ENCODE measurements at regions not wholly inside any gene's neighbourhood (a gene's known extent, or its start where the extent isn't known, plus 50 kb on each side); places are given as distances from the start of the nearest gene placed in this dataset.

DNA sequence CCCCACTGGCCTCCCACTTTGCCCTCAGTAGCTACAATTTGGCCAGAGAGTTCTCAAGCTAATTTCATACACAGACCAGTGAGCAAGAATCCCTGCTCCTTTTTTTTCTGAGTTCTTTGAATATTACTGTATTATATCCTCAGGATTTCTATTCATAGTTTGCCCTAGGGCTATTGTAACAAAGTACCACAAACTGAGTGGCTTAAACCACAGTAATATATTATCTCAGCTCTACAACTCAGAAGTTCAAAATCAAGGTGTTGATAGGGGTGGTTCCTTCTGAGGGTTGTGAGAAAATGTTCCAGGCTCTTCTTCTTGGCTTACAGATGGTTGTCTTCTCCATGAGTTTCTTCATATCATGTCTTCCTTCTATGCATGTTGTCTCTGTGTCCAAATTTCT, 289.4 kb upstream of the ESRRG start:
- no peaks in the 10 kb centered on the region for H3K36me3 ChIP-seq (ENCODE audit: control insufficient read depth, insufficient read depth, low read length, severe bottlenecking)
- no peaks in the 10 kb centered on the region for H3K27me3 ChIP-seq (replicated peaks; ENCODE audit: control insufficient read depth, insufficient read depth, low read length)
- no peak overlapping the region for H3K9ac ChIP-seq (ENCODE audit: low read length)
- H3K4me3 ChIP-seq (ENCODE audit: low read length): no peak overlapping the region
- DNase-seq (ENCODE audit: low read depth): no peak
- no peaks in the 10 kb centered on the region for H3K4me1 ChIP-seq (ENCODE audit: control insufficient read depth, insufficient read depth, low read length)
- H3K9me3 ChIP-seq (ENCODE audit: control insufficient read depth, low read length): no peaks in the 10 kb centered on the region

DNA sequence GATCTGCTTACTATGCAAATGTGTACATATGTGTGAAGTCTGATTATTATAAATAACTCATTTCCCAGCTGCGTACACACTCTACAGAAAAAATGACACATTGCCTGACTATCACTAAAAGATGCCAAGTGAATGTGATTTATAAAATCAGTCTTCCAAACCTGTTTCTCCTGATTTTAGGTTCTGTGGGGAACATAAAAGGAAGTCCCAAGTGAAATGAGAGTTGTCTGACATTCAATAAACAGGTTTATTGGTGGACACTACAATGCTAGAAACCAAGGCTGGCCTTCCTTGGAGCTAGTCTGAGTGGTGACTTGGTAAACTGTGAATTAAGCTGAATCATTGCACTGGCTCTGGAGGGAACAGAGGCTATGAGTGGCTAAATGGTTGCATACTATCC, 287.9 kb upstream of the ESRRG start:
- H3K4me3 ChIP-seq (ENCODE audit: low read length): no peak overlapping the region
- no peak overlapping the region for H3K9ac ChIP-seq (ENCODE audit: low read length)
- H3K9me3 ChIP-seq (ENCODE audit: control insufficient read depth, low read length): no peaks in the 10 kb centered on the region
- no peaks in the 10 kb centered on the region for H3K36me3 ChIP-seq (ENCODE audit: control insufficient read depth, insufficient read depth, low read length, severe bottlenecking)
- no peaks in the 10 kb centered on the region for H3K4me1 ChIP-seq (ENCODE audit: control insufficient read depth, insufficient read depth, low read length)
- no peaks in the 10 kb centered on the region for H3K27me3 ChIP-seq (replicated peaks; ENCODE audit: control insufficient read depth, insufficient read depth, low read length)
- DNase-seq (ENCODE audit: low read depth): no peak

DNA sequence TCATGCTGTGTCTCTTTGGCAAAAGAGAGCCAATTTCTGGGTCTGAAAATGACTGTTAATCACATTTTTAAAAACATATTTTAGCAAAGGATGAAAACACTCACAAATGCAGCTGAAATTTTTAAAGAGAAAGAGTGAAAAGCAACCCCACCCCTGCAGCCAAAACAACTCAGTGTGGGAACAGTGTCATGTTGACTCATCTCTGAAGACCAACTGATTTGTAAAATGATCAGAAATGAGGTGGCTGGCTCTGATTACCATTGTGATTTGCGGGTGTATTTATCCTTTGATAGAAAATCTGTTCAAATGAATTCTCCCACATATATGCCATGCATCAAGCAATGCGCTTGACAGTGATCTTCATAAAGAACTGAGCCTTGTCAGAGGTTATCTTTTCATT, 287.0 kb upstream of the ESRRG start:
- Histone ChIP-seq H3K36me3 (ENCODE audit: control insufficient read depth, insufficient read depth, low read length, severe bottlenecking) (no peaks in the 10 kb centered on the region), H3K9me3 (ENCODE audit: control insufficient read depth, low read length) (no peaks in the 10 kb centered on the region), H3K4me1 (ENCODE audit: control insufficient read depth, insufficient read depth, low read length) (no peaks in the 10 kb centered on the region), H3K27me3 (replicated peaks; ENCODE audit: control insufficient read depth, insufficient read depth, low read length) (no peaks in the 10 kb centered on the region), H3K9ac (ENCODE audit: low read length) (no peak overlapping the region), H3K4me3 (ENCODE audit: low read length) (no peak overlapping the region)
- no peak for DNase-seq (ENCODE audit: low read depth)

DNA sequence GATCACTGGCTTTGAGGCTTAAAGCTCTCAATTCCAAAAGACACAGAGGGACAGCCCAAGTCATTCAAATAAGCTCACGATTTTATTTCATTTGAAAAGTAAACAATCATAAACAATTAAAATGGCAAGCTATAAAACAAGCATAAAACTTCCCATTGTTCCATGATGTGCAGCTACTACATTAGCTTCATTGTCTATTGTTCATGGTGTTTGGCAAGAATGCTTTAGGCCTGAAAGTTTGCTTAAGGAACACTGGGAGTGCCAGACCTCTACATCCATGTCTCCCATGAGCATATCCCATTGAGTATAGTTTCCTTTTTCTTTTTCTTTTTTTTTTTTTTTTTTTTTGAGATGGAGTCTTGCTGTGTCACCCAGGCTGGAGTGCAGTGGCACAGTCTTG, 286.1 kb upstream of the ESRRG start:
- DNase-seq (ENCODE audit: low read depth): no peak
- H3K9me3 ChIP-seq (ENCODE audit: control insufficient read depth, low read length): no peaks in the 10 kb centered on the region
- H3K9ac ChIP-seq (ENCODE audit: low read length): no peak overlapping the region
- no peaks in the 10 kb centered on the region for H3K4me1 ChIP-seq (ENCODE audit: control insufficient read depth, insufficient read depth, low read length)
- H3K4me3 ChIP-seq (ENCODE audit: low read length): no peak overlapping the region
- H3K27me3 ChIP-seq (replicated peaks; ENCODE audit: control insufficient read depth, insufficient read depth, low read length): no peaks in the 10 kb centered on the region
- H3K36me3 ChIP-seq (ENCODE audit: control insufficient read depth, insufficient read depth, low read length, severe bottlenecking): no peaks in the 10 kb centered on the region

DNA sequence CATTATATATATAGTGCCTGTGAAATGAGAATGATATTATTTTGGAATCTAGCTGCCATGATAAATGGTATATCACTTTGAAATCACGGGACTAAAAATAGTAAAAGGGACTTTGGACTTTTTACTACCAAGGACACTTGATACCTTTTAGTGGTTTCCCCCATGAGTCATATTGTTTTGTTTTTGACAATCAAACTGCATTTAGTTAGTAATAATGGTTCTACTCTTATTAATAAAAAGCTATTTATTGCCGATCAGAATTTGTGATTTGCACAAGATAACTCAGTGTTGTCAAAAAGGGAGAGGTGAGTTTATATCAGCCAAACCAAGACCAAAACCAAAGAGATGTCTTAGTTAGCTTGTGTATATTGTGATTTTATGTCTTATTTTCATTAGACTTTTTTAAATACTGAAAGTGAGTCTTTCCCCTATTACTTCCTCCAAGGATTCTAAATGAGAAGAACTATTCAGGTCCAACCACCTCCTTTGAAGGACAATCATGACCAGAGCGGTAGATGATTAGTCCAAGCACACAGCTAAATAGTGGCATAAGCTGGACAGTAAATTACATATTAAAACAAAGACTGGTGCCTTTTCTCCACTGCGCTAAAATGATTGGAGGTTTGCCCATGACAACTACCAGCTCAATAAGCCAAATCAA, 281.7 kb upstream of the ESRRG start:
- no peak overlapping the region for H3K4me3 ChIP-seq (ENCODE audit: low read length)
- H3K27me3 ChIP-seq (replicated peaks; ENCODE audit: control insufficient read depth, insufficient read depth, low read length): no peaks in the 10 kb centered on the region
- H3K9ac ChIP-seq (ENCODE audit: low read length): no peak overlapping the region
- H3K9me3 ChIP-seq (ENCODE audit: control insufficient read depth, low read length): no peaks in the 10 kb centered on the region
- no peaks in the 10 kb centered on the region for H3K36me3 ChIP-seq (ENCODE audit: control insufficient read depth, insufficient read depth, low read length, severe bottlenecking)
- no peak for DNase-seq (ENCODE audit: low read depth)
- no peaks in the 10 kb centered on the region for H3K4me1 ChIP-seq (ENCODE audit: control insufficient read depth, insufficient read depth, low read length)

DNA sequence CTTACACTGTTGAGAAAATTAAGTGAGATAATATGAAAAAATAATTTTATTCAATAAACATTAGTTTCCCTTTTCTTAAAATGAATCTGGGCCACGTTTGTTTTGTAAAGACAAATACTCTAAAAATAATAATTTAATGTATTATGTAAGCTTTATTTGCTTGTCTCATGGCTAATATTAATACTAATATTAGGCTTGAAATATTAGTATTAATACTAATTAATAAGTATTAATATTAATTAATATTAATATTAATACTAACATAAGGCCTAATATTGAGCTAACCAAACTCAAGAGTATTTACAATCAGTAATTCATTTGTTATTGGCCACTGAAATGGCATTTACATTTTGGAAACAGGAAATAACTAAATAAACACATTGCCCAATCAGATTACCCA, 280.1 kb upstream of the ESRRG start:
- Histone ChIP-seq H3K27me3 (replicated peaks; ENCODE audit: control insufficient read depth, insufficient read depth, low read length) (no peaks in the 10 kb centered on the region), H3K4me1 (ENCODE audit: control insufficient read depth, insufficient read depth, low read length) (no peaks in the 10 kb centered on the region)

DNA sequence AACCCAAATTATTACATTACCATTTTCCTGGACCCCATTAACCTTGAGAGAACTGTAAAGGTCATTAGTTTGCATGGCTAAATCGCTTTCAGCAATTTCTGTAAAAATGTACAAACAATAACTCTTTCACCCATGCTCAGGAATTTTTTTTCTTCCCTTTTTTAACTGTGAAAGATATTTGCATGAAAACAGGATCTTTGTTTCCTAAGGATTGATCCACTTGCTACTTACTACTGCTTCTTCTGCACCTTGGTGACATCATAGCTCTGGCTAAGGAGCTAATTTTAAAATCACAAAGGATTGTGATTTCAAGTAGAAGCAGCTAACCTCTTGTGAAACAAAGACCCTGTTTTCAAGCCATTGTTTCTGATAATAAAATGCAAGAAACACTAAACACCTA, 274.6 kb upstream of the ESRRG start:
- DNase-seq (ENCODE audit: low read depth): no peak
- H3K4me3 ChIP-seq (ENCODE audit: low read length): no peak overlapping the region
- no peaks in the 10 kb centered on the region for H3K4me1 ChIP-seq (ENCODE audit: control insufficient read depth, insufficient read depth, low read length)
- no peaks in the 10 kb centered on the region for H3K36me3 ChIP-seq (ENCODE audit: control insufficient read depth, insufficient read depth, low read length, severe bottlenecking)
- no peak overlapping the region for H3K9ac ChIP-seq (ENCODE audit: low read length)
- H3K27me3 ChIP-seq (replicated peaks; ENCODE audit: control insufficient read depth, insufficient read depth, low read length): no peaks in the 10 kb centered on the region
- no peaks in the 10 kb centered on the region for H3K9me3 ChIP-seq (ENCODE audit: control insufficient read depth, low read length)

More for the DNA sequence above, 280.1 kb upstream of the ESRRG start:
- Histone ChIP-seq H3K9me3 (ENCODE audit: control insufficient read depth, low read length) (no peaks in the 10 kb centered on the region), H3K9ac (ENCODE audit: low read length) (no peak overlapping the region), H3K36me3 (ENCODE audit: control insufficient read depth, insufficient read depth, low read length, severe bottlenecking) (no peaks in the 10 kb centered on the region), H3K4me3 (ENCODE audit: low read length) (no peak overlapping the region)
- no peak for DNase-seq (ENCODE audit: low read depth)

DNA sequence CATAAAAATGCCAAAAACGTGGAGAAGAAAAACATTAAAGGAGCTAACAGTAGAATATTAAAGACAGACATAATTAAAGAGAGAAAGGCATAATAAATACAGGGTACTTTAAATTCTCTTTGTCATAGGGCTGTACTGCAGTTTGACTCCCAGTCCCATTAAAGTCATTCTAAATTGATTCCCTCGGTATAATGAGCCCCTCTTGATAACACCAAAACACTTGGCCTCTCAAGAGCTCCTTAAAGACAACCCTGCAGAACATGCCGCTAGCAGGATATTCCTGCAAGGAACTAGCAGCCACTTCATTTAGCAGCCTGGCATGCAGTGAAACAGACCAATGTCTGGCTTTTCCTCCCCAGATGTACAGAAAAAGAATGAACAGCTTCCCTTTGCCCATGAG, 273.8 kb upstream of the ESRRG start:
- Histone ChIP-seq H3K9ac (ENCODE audit: low read length) (no peak overlapping the region), H3K9me3 (ENCODE audit: control insufficient read depth, low read length) (no peaks in the 10 kb centered on the region), H3K27me3 (replicated peaks; ENCODE audit: control insufficient read depth, insufficient read depth, low read length) (no peaks in the 10 kb centered on the region), H3K4me1 (ENCODE audit: control insufficient read depth, insufficient read depth, low read length) (no peaks in the 10 kb centered on the region), H3K4me3 (ENCODE audit: low read length) (no peak overlapping the region), H3K36me3 (ENCODE audit: control insufficient read depth, insufficient read depth, low read length, severe bottlenecking) (no peaks in the 10 kb centered on the region)
- no peak for DNase-seq (ENCODE audit: low read depth)

DNA sequence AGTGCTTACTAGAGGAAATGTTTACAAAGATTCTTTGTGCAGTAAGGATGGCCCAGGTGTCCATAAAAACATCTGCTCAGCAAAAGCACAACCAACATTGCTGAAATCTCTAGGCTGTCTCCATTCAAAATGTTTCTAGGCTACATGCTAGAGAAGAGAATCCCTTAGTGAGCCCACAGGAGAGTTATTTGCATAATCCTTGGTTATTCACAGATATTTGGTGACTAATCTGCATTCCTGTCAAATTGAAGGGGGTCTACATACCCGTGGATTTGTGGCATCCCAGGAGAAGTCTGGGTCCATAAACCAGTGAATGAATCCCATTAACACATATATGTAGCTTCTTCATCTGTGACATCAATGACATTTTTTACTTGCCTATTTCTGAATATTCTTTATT, 261.3 kb upstream of the ESRRG start:
- Histone ChIP-seq H3K9ac (ENCODE audit: low read length) (no peak overlapping the region), H3K36me3 (ENCODE audit: control insufficient read depth, insufficient read depth, low read length, severe bottlenecking) (no peaks in the 10 kb centered on the region), H3K4me3 (ENCODE audit: low read length) (no peak overlapping the region), H3K27me3 (replicated peaks; ENCODE audit: control insufficient read depth, insufficient read depth, low read length) (no peaks in the 10 kb centered on the region), H3K9me3 (ENCODE audit: control insufficient read depth, low read length) (no peaks in the 10 kb centered on the region), H3K4me1 (ENCODE audit: control insufficient read depth, insufficient read depth, low read length) (no peaks in the 10 kb centered on the region)
- no peak for DNase-seq (ENCODE audit: low read depth)

DNA sequence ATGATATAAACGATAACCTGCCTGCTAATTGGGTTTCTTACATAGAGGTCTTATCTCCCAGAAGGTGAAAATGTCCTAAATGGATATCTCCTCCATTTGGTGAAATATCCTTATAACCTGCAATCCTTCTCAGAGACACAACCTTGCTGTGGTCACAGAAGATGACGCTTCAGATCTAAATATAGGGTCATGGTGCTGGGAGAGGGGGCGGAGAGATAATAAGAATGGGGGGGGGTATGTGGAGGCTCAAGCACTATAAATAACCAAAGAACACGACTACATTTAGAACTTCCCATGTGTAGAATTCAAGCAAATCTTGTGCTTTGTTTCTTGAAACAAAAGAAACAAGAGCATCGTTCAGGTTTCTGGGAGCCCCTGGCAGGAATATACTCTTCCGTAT, 260.6 kb upstream of the ESRRG start:
- no peaks in the 10 kb centered on the region for H3K9me3 ChIP-seq (ENCODE audit: control insufficient read depth, low read length)
- H3K4me3 ChIP-seq (ENCODE audit: low read length): no peak overlapping the region
- no peaks in the 10 kb centered on the region for H3K4me1 ChIP-seq (ENCODE audit: control insufficient read depth, insufficient read depth, low read length)
- no peaks in the 10 kb centered on the region for H3K27me3 ChIP-seq (replicated peaks; ENCODE audit: control insufficient read depth, insufficient read depth, low read length)
- no peak for DNase-seq (ENCODE audit: low read depth)
- no peak overlapping the region for H3K9ac ChIP-seq (ENCODE audit: low read length)
- no peaks in the 10 kb centered on the region for H3K36me3 ChIP-seq (ENCODE audit: control insufficient read depth, insufficient read depth, low read length, severe bottlenecking)

DNA sequence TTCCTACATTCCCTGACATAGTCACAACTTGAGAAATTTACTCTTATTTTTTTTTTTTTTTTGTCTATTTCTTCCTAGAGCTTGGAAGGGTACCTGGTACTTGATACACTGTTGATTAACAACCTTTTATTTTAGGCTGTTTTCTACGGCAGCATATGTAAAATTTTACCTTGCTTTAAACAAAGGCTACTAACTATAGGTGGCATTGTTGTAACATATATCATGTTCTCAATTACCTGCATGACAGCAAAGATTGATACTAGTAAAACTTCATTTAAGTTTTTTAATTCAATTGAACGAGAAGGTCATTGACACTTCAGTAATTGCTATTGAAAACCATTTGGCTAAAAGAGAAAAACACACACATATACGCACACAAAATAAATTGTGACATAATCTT, 238.3 kb upstream of the ESRRG start:
- Histone ChIP-seq H3K9me3 (ENCODE audit: control insufficient read depth, low read length) (no peaks in the 10 kb centered on the region), H3K9ac (ENCODE audit: low read length) (no peak overlapping the region), H3K36me3 (ENCODE audit: control insufficient read depth, insufficient read depth, low read length, severe bottlenecking) (no peaks in the 10 kb centered on the region), H3K4me3 (ENCODE audit: low read length) (no peak overlapping the region), H3K4me1 (ENCODE audit: control insufficient read depth, insufficient read depth, low read length) (no peaks in the 10 kb centered on the region), H3K27me3 (replicated peaks; ENCODE audit: control insufficient read depth, insufficient read depth, low read length) (peaks cover 2% of the 10 kb centered on the region)
- no peak for DNase-seq (ENCODE audit: low read depth)

DNA sequence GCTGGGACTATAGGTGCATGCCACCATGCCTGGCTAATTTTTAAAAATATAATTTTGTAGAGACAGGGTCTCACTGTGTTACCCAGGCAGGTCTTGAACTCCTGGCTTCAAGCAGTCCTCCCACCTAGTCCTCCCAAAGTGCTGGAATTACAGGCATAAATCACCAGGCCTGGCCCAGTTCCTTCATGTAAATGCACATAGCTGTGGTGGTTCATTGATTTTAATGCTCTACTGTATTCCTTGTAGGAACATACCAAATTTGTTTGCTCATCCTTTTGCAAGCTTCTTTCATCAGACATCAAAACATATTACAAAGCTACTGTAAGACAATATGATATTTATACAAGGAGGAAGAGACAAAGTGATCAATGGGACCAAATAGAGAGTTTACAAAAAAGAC, 237.5 kb upstream of the ESRRG start:
- Histone ChIP-seq H3K4me1 (ENCODE audit: control insufficient read depth, insufficient read depth, low read length) (no peaks in the 10 kb centered on the region), H3K4me3 (ENCODE audit: low read length) (no peak overlapping the region), H3K9me3 (ENCODE audit: control insufficient read depth, low read length) (peaks cover 3% of the 10 kb centered on the region), H3K36me3 (ENCODE audit: control insufficient read depth, insufficient read depth, low read length, severe bottlenecking) (no peaks in the 10 kb centered on the region), H3K9ac (ENCODE audit: low read length) (no peak overlapping the region), H3K27me3 (replicated peaks; ENCODE audit: control insufficient read depth, insufficient read depth, low read length) (peaks cover 2% of the 10 kb centered on the region)
- DNase-seq (ENCODE audit: low read depth): no peak

Data from adipocyte (in vitro differentiated cells).